GM19035 (cell line): ENCODE measurements at regions not wholly inside any gene's neighbourhood (a gene's known extent, or its start where the extent isn't known, plus 50 kb on each side); places are given as distances from the start of the nearest gene placed in this dataset.
"Not testable (repeated sequence)": the region's sequence is repeated elsewhere in the genome, so short reads cannot be mapped to it uniquely, and the experiment has no call there.

Experiments used
- ATAC-seq: cut with Tn5 transposase; IDR thresholded peaks from one replicate; pipeline ENCODE4 v1.9.1; 2021; ENCODE audit not compliant: unreplicated experiment

- no peak for ATAC-seq
These were observed 98.0 kb upstream of the NR5A2 start for GRCh38 chr1:199929556-199929955.

DNA sequence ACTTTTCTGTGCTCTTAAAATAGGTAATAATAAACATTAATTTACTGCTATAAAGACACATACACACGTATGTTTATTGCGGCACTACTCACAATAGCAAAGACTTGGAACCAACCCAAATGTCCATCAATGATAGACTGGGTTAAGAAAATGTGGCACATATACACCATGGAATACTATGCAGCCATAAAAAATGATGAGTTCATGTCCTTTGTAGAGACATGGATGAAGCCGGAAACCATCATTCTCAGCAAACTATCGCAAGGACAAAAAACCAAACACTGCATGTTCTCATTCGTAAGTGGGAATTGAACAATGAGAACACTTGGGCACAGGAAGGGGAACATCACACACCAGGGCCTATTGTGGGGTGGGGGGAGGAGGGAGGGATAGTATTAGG, 97.4 kb upstream of the NR5A2 start:
- not testable (repeated sequence) for ATAC-seq

DNA sequence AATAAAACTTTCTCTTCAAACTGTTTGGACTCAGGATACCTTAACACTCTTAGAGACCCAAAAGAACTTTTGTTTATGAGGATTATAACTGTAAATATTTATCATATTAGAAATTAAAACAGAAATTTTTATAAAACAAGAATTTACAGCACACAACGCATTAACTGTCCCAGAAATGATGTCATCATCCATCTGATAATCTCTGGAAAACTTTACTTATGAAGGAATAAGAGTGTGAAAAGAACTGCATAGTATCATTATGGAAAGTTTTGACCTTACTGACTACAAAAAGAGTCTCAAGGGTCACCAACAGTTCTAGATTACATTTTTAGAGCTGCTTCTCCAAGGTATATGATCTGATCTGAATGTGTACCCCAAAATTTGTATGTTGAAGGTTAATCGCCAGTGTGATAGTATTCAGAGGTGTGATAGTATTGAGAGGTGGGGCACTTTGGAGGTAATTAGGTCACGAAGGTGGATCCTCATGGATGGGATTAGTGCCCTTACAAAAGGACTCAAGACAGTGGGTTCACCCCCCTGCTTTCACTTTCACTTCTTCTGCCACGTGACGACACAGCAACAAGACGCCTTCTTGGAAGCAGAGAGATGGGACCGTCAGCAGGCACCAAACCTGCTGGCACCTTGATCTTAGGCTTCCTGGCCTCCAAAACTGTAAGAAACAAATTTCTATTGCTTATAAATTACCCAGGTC, 95.7 kb upstream of the NR5A2 start:
- no peak for ATAC-seq

GRCh38 chr1:199932462-199932861, 95.0 kb upstream of the NR5A2 start:
- no peak for ATAC-seq

DNA sequence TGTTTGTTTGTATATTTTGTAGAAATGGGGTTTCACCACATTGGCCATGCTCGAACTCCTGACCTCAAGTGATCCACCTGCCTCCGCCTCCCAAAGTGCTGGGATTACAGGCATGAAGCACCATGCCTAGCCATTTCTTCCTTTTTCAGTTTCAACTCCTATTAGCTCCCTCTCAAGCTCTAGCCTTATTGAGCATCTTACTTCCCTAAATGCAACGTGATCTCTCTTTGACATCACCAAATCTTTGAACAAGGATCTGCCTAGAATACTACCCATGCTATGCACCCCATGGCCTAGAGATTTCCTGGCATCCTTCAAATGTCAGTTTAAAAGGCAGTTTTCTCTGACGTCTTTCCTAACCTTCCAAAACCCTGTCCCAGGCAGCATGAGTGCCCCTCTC, 91.1 kb upstream of the NR5A2 start:
- no peak for ATAC-seq

DNA sequence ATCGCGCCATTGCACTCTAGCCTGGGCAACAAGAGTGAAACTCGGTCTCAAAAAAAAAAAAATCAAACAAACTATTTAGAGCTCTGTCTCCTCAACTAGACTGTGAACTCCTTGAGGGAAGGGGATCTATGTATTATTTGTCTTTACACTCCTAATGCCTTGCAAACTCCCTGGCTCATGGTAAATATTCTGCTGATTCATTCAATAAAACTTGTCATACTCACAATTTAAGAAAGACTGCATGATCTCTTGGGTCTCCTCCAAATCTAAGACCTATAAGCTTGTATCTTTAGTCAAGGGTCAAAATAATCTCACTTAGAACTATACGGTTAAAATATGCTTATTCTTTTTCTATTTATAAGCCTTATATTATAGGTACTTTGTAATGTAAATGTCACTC, 90.3 kb upstream of the NR5A2 start:
- ATAC-seq = no peak

- no peak for ATAC-seq
These were observed 89.8 kb upstream of the NR5A2 start for GRCh38 chr1:199937661-199938060.

GRCh38 chr1:199944986-199945385, 82.5 kb upstream of the NR5A2 start:
- ATAC-seq = no peak

GRCh38 chr1:199945591-199945990, 81.9 kb upstream of the NR5A2 start:
- ATAC-seq = no peak

DNA sequence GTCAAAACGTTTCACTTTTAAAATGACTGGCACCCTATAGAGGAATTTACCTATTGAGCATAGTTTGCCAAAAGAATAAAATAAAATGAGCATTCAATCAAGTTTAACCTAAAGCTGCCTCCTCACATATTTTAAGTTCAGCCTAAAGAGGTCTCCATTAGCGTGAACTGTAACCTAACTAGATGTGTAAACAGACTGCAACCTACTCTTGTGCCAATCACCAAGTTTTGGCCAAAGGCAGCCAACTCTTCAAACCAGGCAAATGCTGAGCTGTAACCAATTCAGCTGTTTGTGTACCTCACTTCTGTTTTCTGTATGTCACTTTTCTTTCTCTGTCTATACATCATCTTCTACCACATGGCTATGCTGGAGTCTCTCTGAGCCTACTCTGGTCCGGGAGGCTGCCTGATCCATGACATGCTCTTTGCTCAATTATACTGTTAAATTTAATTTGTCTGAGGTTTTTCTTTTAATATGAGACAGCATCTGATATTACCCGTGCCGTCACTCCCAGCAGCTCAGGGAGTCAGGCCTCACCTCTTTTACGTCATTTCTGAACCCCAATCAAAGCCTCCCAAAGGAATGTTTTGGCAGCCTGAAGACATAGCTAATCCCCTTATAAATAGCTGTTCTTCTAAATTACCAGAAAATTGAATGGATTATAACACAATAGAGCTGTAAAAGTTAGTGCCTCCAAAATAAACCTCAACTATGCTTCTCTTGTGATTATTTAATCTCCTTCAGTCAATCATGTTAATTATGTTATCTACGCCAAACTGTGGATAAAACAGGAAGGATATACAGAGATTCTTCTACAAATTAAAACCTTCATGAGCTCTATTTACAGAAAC, 81.0 kb upstream of the NR5A2 start:
- no peak for ATAC-seq

GRCh38 chr1:199948587-199949280, 78.8 kb upstream of the NR5A2 start:
- ATAC-seq = no peak

GRCh38 chr1:199951005-199951404, 76.5 kb upstream of the NR5A2 start:
- not testable (repeated sequence) for ATAC-seq

DNA sequence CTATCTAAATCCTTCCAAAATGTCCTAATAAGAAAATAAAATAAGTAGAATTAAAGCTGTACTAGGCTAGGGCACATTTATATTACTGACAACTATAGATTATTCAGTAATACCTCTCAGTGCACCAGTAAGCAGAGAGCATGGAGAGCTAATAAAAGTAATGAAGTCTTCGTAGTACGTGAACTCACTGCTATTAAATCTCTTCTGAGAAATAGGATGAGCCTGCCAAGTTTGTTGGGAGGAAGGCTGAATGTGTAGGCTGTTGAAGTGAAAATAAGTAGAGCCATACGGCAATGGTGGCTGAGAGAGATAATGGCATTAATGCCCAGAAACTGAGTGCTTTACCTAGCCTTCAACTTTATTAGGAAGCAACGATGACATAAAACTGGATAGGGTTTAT, 73.9 kb upstream of the NR5A2 start:
- no peak for ATAC-seq

DNA sequence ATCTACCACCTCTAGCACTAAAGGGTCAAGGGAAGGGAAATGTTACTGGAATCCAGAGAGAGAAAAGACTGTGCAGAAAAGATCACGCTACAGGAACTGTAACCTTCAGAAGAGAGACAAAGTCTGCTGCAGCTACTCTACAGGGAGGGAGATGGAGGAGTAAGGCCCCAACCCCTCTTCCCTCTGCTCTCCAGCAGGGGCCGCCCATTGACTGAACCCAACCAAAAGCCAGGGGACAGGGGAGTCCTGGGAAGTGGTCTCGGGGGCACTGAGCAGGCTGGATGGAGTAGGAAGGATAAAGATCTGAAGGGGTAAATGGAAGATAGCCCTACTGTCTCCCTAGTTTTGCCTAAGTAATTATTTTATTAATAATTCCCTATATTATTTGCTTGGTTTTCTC, 72.8 kb upstream of the NR5A2 start:
- ATAC-seq = no peak

- no peak for ATAC-seq
These were observed 72.3 kb upstream of the NR5A2 start for GRCh38 chr1:199955235-199955634.

- no peak for ATAC-seq
These were observed 71.5 kb upstream of the NR5A2 start for GRCh38 chr1:199956005-199956404.

DNA sequence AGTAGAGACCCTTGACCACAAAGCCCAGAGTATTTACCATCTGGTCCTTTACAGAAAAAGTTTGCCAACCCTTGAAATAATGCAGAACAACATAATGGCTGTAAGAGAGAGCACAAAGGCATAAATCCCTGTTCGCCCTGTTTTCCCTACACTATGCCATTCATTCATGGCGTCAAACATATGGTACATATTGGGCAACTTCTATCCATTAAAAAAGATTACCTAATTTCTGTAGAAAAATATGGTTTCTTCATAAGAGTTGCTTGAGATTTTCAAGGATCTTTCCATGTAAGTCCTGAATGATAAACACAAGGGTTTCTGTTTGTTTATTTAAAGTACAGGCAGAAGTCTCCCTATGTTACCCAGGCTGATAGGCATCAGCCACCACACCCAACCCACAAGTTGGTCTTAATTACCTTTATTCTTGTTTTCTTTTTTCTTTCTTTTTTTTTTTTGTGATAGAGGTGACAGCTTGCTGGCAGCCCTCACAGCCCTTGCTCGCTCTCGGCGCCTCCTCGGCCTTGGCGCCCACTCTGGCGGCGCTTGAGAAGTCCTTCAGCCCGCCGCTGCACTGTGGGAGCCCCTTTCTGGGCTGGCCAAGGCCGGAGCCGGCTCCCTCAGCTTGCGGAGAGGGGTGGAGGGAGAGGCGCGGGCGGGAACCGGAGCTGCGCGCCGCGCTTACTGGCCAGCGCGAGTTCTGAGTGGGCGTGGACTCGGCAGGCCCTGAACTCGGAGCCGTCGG, 68.3 kb upstream of the NR5A2 start:
- ATAC-seq = no peak

- no peak for ATAC-seq
These were observed 67.8 kb upstream of the NR5A2 start for GRCh38 chr1:199959775-199960110.

GRCh38 chr1:199970125-199970524, 57.4 kb upstream of the NR5A2 start:
- ATAC-seq = no peak

GRCh38 chr1:199976496-199977144, 50.9 kb upstream of the NR5A2 start:
- ATAC-seq = no peak
